Gastroesophageal sphincter (tissue), 3 donors: ENCODE measurements at regions not wholly inside any gene's neighbourhood (a gene's known extent, or its start where the extent isn't known, plus 50 kb on each side); places are given as distances from the start of the nearest gene placed in this dataset.

Experiments
- EP300 ChIP-seq: sonication (generic); formaldehyde crosslinking; IDR thresholded peaks from one replicate; pipeline ENCODE4 v1.6.1; 2017; ENCODE audit warnings: antibody characterized with exemption, mild to moderate bottlenecking
- POLR2AphosphoS5 ChIP-seq: sonication (generic); formaldehyde crosslinking; IDR thresholded peaks from one replicate; pipeline ENCODE4 v1.6.1; 2017; ENCODE audit warnings: antibody characterized with exemption
- TF ChIP-seq, protein P1 (sequence below), 4 experiments: fragments of 200-600 bp in 2 of 4; fragments of 450-650 bp in 2 of 4; sonication (generic) in 1 of 4; IDR thresholded peaks; one replicate each; pipeline ENCODE4 v1.5.1; 2017 to 2019; ENCODE audit warnings: antibody characterized with exemption in 4 of 4, mild to moderate bottlenecking in 2 of 4, moderate library complexity in 2 of 4

DNA sequence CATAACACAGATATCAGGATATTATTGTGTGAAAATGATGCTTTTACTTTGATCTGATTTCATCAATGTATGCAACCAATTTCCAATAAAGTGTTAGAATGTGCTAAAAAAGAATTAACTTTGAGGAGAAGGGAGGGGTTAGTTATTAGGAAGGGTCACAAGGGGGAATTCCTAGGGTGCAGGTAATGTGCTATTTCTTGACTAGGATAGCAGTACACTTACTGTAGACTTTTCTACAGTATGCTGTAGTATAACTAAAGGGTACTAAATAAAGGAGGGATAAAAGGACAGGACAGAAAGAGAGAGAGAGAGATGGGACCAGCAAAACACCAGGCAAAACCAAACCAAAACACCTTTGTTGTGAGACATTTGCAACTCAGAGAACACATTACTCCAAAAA is 121.4 kb upstream of the RAP1B start:
- TF ChIP-seq, protein P1, sequence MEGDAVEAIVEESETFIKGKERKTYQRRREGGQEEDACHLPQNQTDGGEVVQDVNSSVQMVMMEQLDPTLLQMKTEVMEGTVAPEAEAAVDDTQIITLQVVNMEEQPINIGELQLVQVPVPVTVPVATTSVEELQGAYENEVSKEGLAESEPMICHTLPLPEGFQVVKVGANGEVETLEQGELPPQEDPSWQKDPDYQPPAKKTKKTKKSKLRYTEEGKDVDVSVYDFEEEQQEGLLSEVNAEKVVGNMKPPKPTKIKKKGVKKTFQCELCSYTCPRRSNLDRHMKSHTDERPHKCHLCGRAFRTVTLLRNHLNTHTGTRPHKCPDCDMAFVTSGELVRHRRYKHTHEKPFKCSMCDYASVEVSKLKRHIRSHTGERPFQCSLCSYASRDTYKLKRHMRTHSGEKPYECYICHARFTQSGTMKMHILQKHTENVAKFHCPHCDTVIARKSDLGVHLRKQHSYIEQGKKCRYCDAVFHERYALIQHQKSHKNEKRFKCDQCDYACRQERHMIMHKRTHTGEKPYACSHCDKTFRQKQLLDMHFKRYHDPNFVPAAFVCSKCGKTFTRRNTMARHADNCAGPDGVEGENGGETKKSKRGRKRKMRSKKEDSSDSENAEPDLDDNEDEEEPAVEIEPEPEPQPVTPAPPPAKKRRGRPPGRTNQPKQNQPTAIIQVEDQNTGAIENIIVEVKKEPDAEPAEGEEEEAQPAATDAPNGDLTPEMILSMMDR (IDR thresholded peaks at IDR 0.05), result no peak
- TF ChIP-seq POLR2AphosphoS5 (no peak), EP300 (no peak)
